ENCODE measurements at regions not wholly inside any gene's neighbourhood (a gene's known extent, or its start where the extent isn't known, plus 50 kb on each side); places are given as distances from the start of the nearest gene placed in this dataset.

- TF ChIP-seq TAF1 (IDR thresholded peaks at IDR 0.05; ENCODE audit: low read depth) (no peak), MAX (IDR thresholded peaks at IDR 0.05) (no peak), TEAD4 (IDR thresholded peaks at IDR 0.05) (no peak), EGR1 (IDR thresholded peaks at IDR 0.05) (no peak), EP300 (IDR thresholded peaks at IDR 0.05; ENCODE audit: borderline replicate concordance) (no peak), REST (IDR thresholded peaks at IDR 0.05; ENCODE audit: low read depth) (no peak), RAD21 (IDR thresholded peaks at IDR 0.05; ENCODE audit: low read depth) (no peak), TCF12 (IDR thresholded peaks at IDR 0.05; ENCODE audit: low read depth) (no peak)
Measured at GRCh38 chr16:58842746-58843145, 108.6 kb upstream of the GOT2 start.

- TF ChIP-seq NFIC (IDR thresholded peaks at IDR 0.05) (no peak), MAX (IDR thresholded peaks at IDR 0.05) (no peak), TAF1 (IDR thresholded peaks at IDR 0.05; ENCODE audit: low read depth) (no peak)
Measured at GRCh38 chr16:58842156-58842555, 108.0 kb upstream of the GOT2 start.

GRCh38 chr16:58837950-58838349, 103.8 kb upstream of the GOT2 start:
- TF ChIP-seq RAD21 (IDR thresholded peaks at IDR 0.05; ENCODE audit: low read depth), result no peak
- TF ChIP-seq EGR1 (IDR thresholded peaks at IDR 0.05), result no peak
- TF ChIP-seq NFIC (IDR thresholded peaks at IDR 0.05), result no peak

- TF ChIP-seq FOXM1 (IDR thresholded peaks at IDR 0.05; ENCODE audit: borderline replicate concordance, low read depth), result no peak
- no peak for TF ChIP-seq NFIC (IDR thresholded peaks at IDR 0.05)
- no peak for TF ChIP-seq REST (IDR thresholded peaks at IDR 0.05; ENCODE audit: low read depth)
- TF ChIP-seq ZBTB7A (IDR thresholded peaks at IDR 0.05; ENCODE audit: low read depth), result no peak
- no peak for TF ChIP-seq TCF12 (IDR thresholded peaks at IDR 0.05; ENCODE audit: low read depth)
- TF ChIP-seq EGR1 (IDR thresholded peaks at IDR 0.05), result no peak
- TF ChIP-seq CREB1 (IDR thresholded peaks at IDR 0.05; ENCODE audit: low read depth), result no peak
- no peak for TF ChIP-seq EP300 (IDR thresholded peaks at IDR 0.05; ENCODE audit: borderline replicate concordance)
- no peak for TF ChIP-seq RAD21 (IDR thresholded peaks at IDR 0.05; ENCODE audit: low read depth)
- no peak for TF ChIP-seq CEBPB (IDR thresholded peaks at IDR 0.05)
- no peak for TF ChIP-seq USF1 (IDR thresholded peaks at IDR 0.05)
- TF ChIP-seq TEAD4 (IDR thresholded peaks at IDR 0.05), result no peak
- no peak for TF ChIP-seq YY1 (IDR thresholded peaks at IDR 0.05; ENCODE audit: low read depth)
Measured at GRCh38 chr16:58836427-58836826, 102.3 kb upstream of the GOT2 start.

GRCh38 chr16:58832386-58832895, 98.3 kb upstream of the GOT2 start:
- TF ChIP-seq TAF1 (IDR thresholded peaks at IDR 0.05; ENCODE audit: low read depth) (no peak), YY1 (IDR thresholded peaks at IDR 0.05; ENCODE audit: low read depth) (no peak), USF1 (IDR thresholded peaks at IDR 0.05) (no peak), FOXM1 (IDR thresholded peaks at IDR 0.05; ENCODE audit: borderline replicate concordance, low read depth) (no peak), TCF12 (IDR thresholded peaks at IDR 0.05; ENCODE audit: low read depth) (no peak), CREB1 (IDR thresholded peaks at IDR 0.05; ENCODE audit: low read depth) (no peak), MAX (IDR thresholded peaks at IDR 0.05) (no peak), TEAD4 (IDR thresholded peaks at IDR 0.05) (no peak), REST (IDR thresholded peaks at IDR 0.05; ENCODE audit: low read depth) (no peak), NFIC (IDR thresholded peaks at IDR 0.05) (no peak), EGR1 (IDR thresholded peaks at IDR 0.05) (no peak), CEBPB (IDR thresholded peaks at IDR 0.05) (no peak), RAD21 (IDR thresholded peaks at IDR 0.05; ENCODE audit: low read depth) (no peak)
